ENCODE measurements at regions not wholly inside any gene's neighbourhood (a gene's known extent, or its start where the extent isn't known, plus 50 kb on each side); places are given as distances from the start of the nearest gene placed in this dataset.

GRCh38 chr3:178389258-178389657 is 147.0 kb upstream of the KCNMB2 start:
- Histone ChIP-seq H3K4me1 (ENCODE audit: insufficient read depth) (peaks cover under 1% of the 10 kb centered on the region), H3K9me3 (no peaks in the 10 kb centered on the region), H3K4me3 (no peak overlapping the region), H3K27me3 (no peaks in the 10 kb centered on the region), H3K27ac (no peak overlapping the region), H3K36me3 (no peaks in the 10 kb centered on the region)
- intact Hi-C loops (cut with DNase I) = no loop called here
- WGBS, 3 donors = 61 to 81% (median 68%) methylated on average over 1 of the region's 1 CpG
- DNase-seq = no peak
- TF ChIP-seq EP300 (IDR thresholded peaks at IDR 0.05) (no peak), POLR2A (IDR thresholded peaks at IDR 0.05) (no peak)
- TF ChIP-seq, protein P1, sequence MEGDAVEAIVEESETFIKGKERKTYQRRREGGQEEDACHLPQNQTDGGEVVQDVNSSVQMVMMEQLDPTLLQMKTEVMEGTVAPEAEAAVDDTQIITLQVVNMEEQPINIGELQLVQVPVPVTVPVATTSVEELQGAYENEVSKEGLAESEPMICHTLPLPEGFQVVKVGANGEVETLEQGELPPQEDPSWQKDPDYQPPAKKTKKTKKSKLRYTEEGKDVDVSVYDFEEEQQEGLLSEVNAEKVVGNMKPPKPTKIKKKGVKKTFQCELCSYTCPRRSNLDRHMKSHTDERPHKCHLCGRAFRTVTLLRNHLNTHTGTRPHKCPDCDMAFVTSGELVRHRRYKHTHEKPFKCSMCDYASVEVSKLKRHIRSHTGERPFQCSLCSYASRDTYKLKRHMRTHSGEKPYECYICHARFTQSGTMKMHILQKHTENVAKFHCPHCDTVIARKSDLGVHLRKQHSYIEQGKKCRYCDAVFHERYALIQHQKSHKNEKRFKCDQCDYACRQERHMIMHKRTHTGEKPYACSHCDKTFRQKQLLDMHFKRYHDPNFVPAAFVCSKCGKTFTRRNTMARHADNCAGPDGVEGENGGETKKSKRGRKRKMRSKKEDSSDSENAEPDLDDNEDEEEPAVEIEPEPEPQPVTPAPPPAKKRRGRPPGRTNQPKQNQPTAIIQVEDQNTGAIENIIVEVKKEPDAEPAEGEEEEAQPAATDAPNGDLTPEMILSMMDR (IDR thresholded peaks at IDR 0.05) = no peak

- no peak for TF ChIP-seq POLR2A (IDR thresholded peaks at IDR 0.05)
- TF ChIP-seq, protein P1 (IDR thresholded peaks at IDR 0.05) = no peak
- no peak for TF ChIP-seq EP300 (IDR thresholded peaks at IDR 0.05)
- Histone ChIP-seq H3K4me3 (no peak overlapping the region), H3K27me3 (no peaks in the 10 kb centered on the region), H3K4me1 (ENCODE audit: insufficient read depth) (no peaks in the 10 kb centered on the region), H3K9me3 (no peaks in the 10 kb centered on the region), H3K36me3 (no peaks in the 10 kb centered on the region), H3K27ac (no peak overlapping the region)
- intact Hi-C loops (cut with DNase I) = no loop called here
- WGBS, 3 donors = 0 to 8% (median 3%) methylated on average over 1 of the region's 1 CpG
- DNase-seq = no peak
These were observed 143.7 kb upstream of the KCNMB2 start for GRCh38 chr3:178392511-178392926.

DNA sequence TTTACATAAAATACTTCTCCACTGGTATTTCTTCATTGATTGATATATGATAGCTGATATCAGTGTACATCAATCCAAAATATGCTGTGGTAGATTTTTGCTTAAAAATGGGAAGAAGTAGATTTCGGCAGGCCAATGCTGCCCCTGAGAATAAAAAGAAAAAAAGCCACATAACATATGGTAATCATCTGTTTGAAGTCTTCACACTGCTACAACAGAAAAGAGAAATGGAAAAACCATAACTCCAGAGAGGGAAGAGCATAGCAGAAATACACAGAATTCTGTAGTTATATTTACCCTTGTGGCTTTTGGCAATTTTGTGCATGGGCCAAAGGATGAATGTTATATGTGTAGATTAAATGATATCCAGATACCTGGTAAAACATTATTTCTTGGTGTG is 143.1 kb upstream of the KCNMB2 start:
- H3K4me3 ChIP-seq = no peak overlapping the region
- H3K36me3 ChIP-seq = no peaks in the 10 kb centered on the region
- no peak overlapping the region for H3K27ac ChIP-seq
- H3K4me1 ChIP-seq (ENCODE audit: insufficient read depth) = no peaks in the 10 kb centered on the region
- no peaks in the 10 kb centered on the region for H3K9me3 ChIP-seq
- no peaks in the 10 kb centered on the region for H3K27me3 ChIP-seq
- no peak for DNase-seq
- intact Hi-C loops (cut with DNase I) = no loop called here
- 48 to 78% (median 49%) methylated on average over 1 of the region's 1 CpG for WGBS, 3 donors
- no peak for TF ChIP-seq EP300 (IDR thresholded peaks at IDR 0.05)
- TF ChIP-seq POLR2A (IDR thresholded peaks at IDR 0.05) = no peak
- TF ChIP-seq, protein P1 (IDR thresholded peaks at IDR 0.05) = no peak

DNA sequence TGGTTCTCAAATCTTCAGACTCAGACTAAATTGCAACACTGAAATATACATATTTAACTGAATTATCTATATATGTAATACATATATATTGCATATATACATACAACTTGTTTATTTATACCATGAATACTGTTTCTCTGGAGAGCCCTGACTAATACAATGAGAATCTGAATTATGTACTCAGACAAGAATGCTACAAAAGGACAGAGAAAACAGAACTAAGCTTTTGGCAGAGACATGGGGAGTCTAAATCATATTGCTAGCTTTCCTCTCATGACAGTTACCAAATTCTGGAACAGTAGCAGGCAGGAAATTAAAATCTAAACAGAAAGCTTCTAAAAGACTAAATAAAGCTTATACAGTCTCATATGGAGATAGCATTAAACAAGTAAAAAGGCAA is 142.4 kb upstream of the KCNMB2 start:
- Histone ChIP-seq H3K27ac (no peak overlapping the region), H3K36me3 (no peaks in the 10 kb centered on the region), H3K27me3 (no peaks in the 10 kb centered on the region), H3K9me3 (no peaks in the 10 kb centered on the region), H3K4me1 (ENCODE audit: insufficient read depth) (no peaks in the 10 kb centered on the region), H3K4me3 (no peak overlapping the region)
- no peak for TF ChIP-seq EP300 (IDR thresholded peaks at IDR 0.05)
- TF ChIP-seq POLR2A (IDR thresholded peaks at IDR 0.05) = no peak
- TF ChIP-seq, protein P1 (IDR thresholded peaks at IDR 0.05) = no peak
- DNase-seq = no peak
- intact Hi-C loops (cut with DNase I) = no loop called here

DNA sequence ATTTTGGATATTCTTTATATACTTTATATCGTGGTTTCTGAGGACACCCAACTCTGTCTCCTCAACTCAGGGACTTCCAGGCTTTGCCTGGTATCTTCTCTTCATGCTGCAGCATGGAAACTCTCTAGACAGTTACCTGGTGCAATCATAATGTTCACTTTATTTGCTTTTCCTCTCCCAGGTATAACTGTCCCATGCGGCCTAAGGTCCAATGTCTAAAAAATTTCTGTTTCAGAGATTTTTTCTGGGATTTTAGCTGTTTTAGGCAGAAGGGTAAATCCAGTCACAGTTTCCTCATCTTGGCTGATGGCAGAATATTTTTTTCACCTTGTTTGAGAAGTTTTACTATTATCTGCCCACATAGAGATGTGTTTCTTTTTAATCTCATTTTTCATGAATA is 139.9 kb upstream of the KCNMB2 start:
- intact Hi-C loops (cut with DNase I) = no loop called here
- Histone ChIP-seq H3K27ac (no peak overlapping the region), H3K27me3 (no peaks in the 10 kb centered on the region), H3K4me1 (ENCODE audit: insufficient read depth) (no peaks in the 10 kb centered on the region), H3K36me3 (no peaks in the 10 kb centered on the region), H3K9me3 (no peaks in the 10 kb centered on the region), H3K4me3 (no peak overlapping the region)
- TF ChIP-seq, protein P1 (IDR thresholded peaks at IDR 0.05) = no peak
- no peak for TF ChIP-seq POLR2A (IDR thresholded peaks at IDR 0.05)
- 93 to 97% (median 97%) methylated on average over 2 of the region's 2 CpGs for WGBS, 3 donors
- DNase-seq = no peak

Data from ovary (tissue), 7 donors.